Sigmoid colon (tissue), 4 donors: ENCODE measurements at regions not wholly inside any gene's neighbourhood (a gene's known extent, or its start where the extent isn't known, plus 50 kb on each side); places are given as distances from the start of the nearest gene placed in this dataset.

Experiments used
- POLR2AphosphoS5 ChIP-seq, 4 donors: sonication (generic); formaldehyde crosslinking; IDR thresholded peaks; one replicate each; pipeline ENCODE4 v1.6.1; 2017; ENCODE audit warnings: antibody characterized with exemption in 4 of 4
- TF ChIP-seq, protein P1 (sequence below), 4 experiments: fragments of 450-650 bp in 3 of 4; fragments of 200-600 bp in 1 of 4; IDR thresholded peaks; one replicate each; pipeline ENCODE4 v1.5.1; 2016 to 2019; ENCODE audit warnings: antibody characterized with exemption in 4 of 4, mild to moderate bottlenecking in 3 of 4, moderate library complexity in 2 of 4

DNA sequence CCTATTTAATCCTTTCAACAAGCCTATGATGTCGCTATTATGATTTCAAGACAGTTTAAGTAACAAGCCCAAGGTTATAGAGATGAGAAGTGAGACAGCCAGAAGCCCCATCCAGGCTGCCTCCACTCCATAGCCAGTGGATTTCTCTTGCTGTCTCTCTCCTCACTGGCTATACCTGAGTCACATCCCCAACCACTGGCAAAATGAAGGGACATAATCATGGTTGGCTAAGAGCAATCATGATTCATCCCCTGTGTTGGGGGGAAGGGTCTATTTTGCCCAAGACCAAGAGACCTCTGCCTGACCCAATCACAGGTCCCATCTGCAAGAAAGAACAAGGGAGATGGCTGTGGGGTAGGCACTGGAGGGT lies 334.9 kb upstream of the GATB start:
- TF ChIP-seq POLR2AphosphoS5 (IDR thresholded peaks at IDR 0.05): no peak
- TF ChIP-seq, protein P1, sequence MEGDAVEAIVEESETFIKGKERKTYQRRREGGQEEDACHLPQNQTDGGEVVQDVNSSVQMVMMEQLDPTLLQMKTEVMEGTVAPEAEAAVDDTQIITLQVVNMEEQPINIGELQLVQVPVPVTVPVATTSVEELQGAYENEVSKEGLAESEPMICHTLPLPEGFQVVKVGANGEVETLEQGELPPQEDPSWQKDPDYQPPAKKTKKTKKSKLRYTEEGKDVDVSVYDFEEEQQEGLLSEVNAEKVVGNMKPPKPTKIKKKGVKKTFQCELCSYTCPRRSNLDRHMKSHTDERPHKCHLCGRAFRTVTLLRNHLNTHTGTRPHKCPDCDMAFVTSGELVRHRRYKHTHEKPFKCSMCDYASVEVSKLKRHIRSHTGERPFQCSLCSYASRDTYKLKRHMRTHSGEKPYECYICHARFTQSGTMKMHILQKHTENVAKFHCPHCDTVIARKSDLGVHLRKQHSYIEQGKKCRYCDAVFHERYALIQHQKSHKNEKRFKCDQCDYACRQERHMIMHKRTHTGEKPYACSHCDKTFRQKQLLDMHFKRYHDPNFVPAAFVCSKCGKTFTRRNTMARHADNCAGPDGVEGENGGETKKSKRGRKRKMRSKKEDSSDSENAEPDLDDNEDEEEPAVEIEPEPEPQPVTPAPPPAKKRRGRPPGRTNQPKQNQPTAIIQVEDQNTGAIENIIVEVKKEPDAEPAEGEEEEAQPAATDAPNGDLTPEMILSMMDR (IDR thresholded peaks at IDR 0.05): no peak
